ENCODE measurements at regions not wholly inside any gene's neighbourhood (a gene's known extent, or its start where the extent isn't known, plus 50 kb on each side); places are given as distances from the start of the nearest gene placed in this dataset.
A peak's percentile ranks its signal among the peaks of the same experiment; 100 is the strongest.

- Histone ChIP-seq H3K79me2 (ENCODE audit: control insufficient read depth in 1 of 2, insufficient read depth in 2 of 2, low read length in 2 of 2) (no peaks in the 10 kb centered on the region), H3K4me1 (replicated peaks in 1 of 4; ENCODE audit: control insufficient read depth in 3 of 4, insufficient read depth in 4 of 4, low read length in 3 of 4) (peaks cover 3 to 12% (median 9%) of the 10 kb centered on the region in 4 experiments; a peak in 5 of 7 replicates), H3K23me2 (ENCODE audit: low read depth, low read length) (no peaks in the 10 kb centered on the region), H2AFZ (ENCODE audit: low read length) (0 out of 2 replicates have a peak overlapping the region, but pooled peaks have one; percentile 11), H2BK15ac (ENCODE audit: low read length) (no peak overlapping the region), H3K18ac (ENCODE audit: extremely low read depth, low read length) (no peak overlapping the region), H2BK12ac (ENCODE audit: low read depth, low read length) (no peak overlapping the region), H3K4ac (replicated peaks; ENCODE audit: insufficient read length, low read depth, low read length) (no peak overlapping the region), H3K27ac (ENCODE audit: low read depth, low read length) (no peak overlapping the region), H2BK120ac (replicated peaks; ENCODE audit: low read depth, low read length) (no peak overlapping the region), H2BK20ac (ENCODE audit: low read length) (no peak overlapping the region), H3K4me2 (ENCODE audit: insufficient read depth in 1 of 2, low read depth in 2 of 2, low read length in 2 of 2) (no peak overlapping the region; a peak in 1 of 4 replicates), H3K79me1 (ENCODE audit: low read depth, low read length) (no peaks in the 10 kb centered on the region), H4K8ac (ENCODE audit: extremely low read depth, insufficient read depth, low read length) (no peak overlapping the region), H3K14ac (ENCODE audit: insufficient read length) (no peak overlapping the region), H3K36me3 (ENCODE audit: control insufficient read depth in 2 of 4, insufficient read depth in 4 of 4, low read length in 3 of 4) (no peaks in the 10 kb centered on the region), H4K5ac (ENCODE audit: insufficient read length, low read depth, low read length) (no peak overlapping the region), H3K9me3 (ENCODE audit: insufficient read depth in 2 of 2, low read depth in 1 of 2, low read length in 1 of 2) (no peaks in the 10 kb centered on the region), H3K27me3 (replicated peaks in 1 of 4; ENCODE audit: control insufficient read depth in 3 of 4, extremely low read depth in 1 of 4, insufficient read depth in 3 of 4, low read length in 3 of 4) (no peaks in the 10 kb centered on the region), H2BK5ac (ENCODE audit: low read depth, low read length) (no peak overlapping the region), H3K23ac (ENCODE audit: insufficient read length) (no peak overlapping the region), H3K4me3 (ENCODE audit: extremely low read depth in 1 of 4, insufficient read depth in 2 of 4, low read depth in 3 of 4, low read length in 4 of 4) (no peak overlapping the region), H3K56ac (replicated peaks; ENCODE audit: insufficient read length, low read depth, low read length) (no peak overlapping the region), H3K9ac (replicated peaks in 1 of 4; ENCODE audit: extremely low read depth in 1 of 4, low read depth in 3 of 4, low read length in 3 of 4) (no peak overlapping the region), H4K91ac (replicated peaks; ENCODE audit: insufficient read length, low read length) (no peak overlapping the region), H2AK5ac (ENCODE audit: low read depth, low read length) (no peak overlapping the region), H4K20me1 (replicated peaks in 1 of 2; ENCODE audit: control insufficient read depth in 1 of 2, insufficient read depth in 2 of 2, low read length in 2 of 2) (no peaks in the 10 kb centered on the region)
- ChIA-PET CTCF (ENCODE audit: partially characterized antibody) (interaction anchor here (2.0 kb wide), 1 partner anchor 147 kb away, joined by 5 read pairs; no protein-coding TSS in a partner anchor), POLR2A (ENCODE audit: partially characterized antibody) (no interaction called here)
- DNase-seq (ENCODE audit: low read depth in 1 of 2, low spot score in 2 of 2) (no peak), FAIRE-seq (no peak)
- peak; percentile 91 for TF ChIP-seq TEAD4 (IDR thresholded peaks at IDR 0.05; ENCODE audit: low read depth, low read length)
- no peak for TF ChIP-seq JUND (IDR thresholded peaks at IDR 0.05; ENCODE audit: low read length)
- WGBS, 2 experiments (ENCODE audit: extremely low coverage in 1 of 2, insufficient coverage in 1 of 2, insufficient read length in 1 of 2, insufficient replicate concordance in 2 of 2, low coverage in 1 of 2, low lambda C conversion rate in 2 of 2, missing lambda C conversion rate in 1 of 2): 54% methylated on average over 2 of the region's 2 CpGs; no CpG with 5 or more reads in 1 of the 2 experiments
Measured at GRCh38 chr5:29148581-29148980, 2044.9 kb upstream of the CDH6 start.

Data from H1 (cell line).